Fibroblast of the aortic adventitia (primary cell): ENCODE measurements at regions not wholly inside any gene's neighbourhood (a gene's known extent, or its start where the extent isn't known, plus 50 kb on each side); places are given as distances from the start of the nearest gene placed in this dataset.

ENCODE experiments used
- DNase-seq: peaks from one replicate; pipeline ENCODE4 v3.0.0-alpha.2; 2010; ENCODE audit warnings: low read depth
- H3K4me3 ChIP-seq: 2 replicates; pipeline ENCODE4 v1.5.1; 2011; ENCODE audit warnings: low read depth, mild to moderate bottlenecking, control low read depth, low read length, moderate library complexity
- CTCF ChIP-seq: IDR thresholded peaks from 2 replicates; pipeline ENCODE4 v1.5.1; 2011; ENCODE audit warnings: mild to moderate bottlenecking, low read length, control low read depth, inconsistent platforms; ENCODE audit not compliant: insufficient read depth

GRCh38 chr7:69036301-69036700 is 562.0 kb upstream of the AUTS2 start:
- no peak for TF ChIP-seq CTCF
- H3K4me3 ChIP-seq, result no peak overlapping the region
- no peak for DNase-seq

GRCh38 chr7:69038915-69039314 is 559.4 kb upstream of the AUTS2 start:
- DNase-seq, result no peak
- TF ChIP-seq CTCF, result no peak
- no peak overlapping the region for H3K4me3 ChIP-seq

GRCh38 chr7:69042138-69042537 is 556.1 kb upstream of the AUTS2 start:
- DNase-seq, result no peak
- H3K4me3 ChIP-seq, result no peak overlapping the region
- no peak for TF ChIP-seq CTCF

GRCh38 chr7:69047151-69047754 is 551.0 kb upstream of the AUTS2 start:
- no peak overlapping the region for H3K4me3 ChIP-seq
- DNase-seq, result no peak
- no peak for TF ChIP-seq CTCF

GRCh38 chr7:69049326-69049725 is 548.9 kb upstream of the AUTS2 start:
- DNase-seq, result no peak
- no peak overlapping the region for H3K4me3 ChIP-seq
- TF ChIP-seq CTCF, result no peak

GRCh38 chr7:69052447-69052846 is 545.8 kb upstream of the AUTS2 start:
- no peak overlapping the region for H3K4me3 ChIP-seq
- TF ChIP-seq CTCF, result no peak
- DNase-seq, result no peak

GRCh38 chr7:69060516-69060915 is 537.8 kb upstream of the AUTS2 start:
- TF ChIP-seq CTCF, result no peak
- DNase-seq, result no peak
- no peak overlapping the region for H3K4me3 ChIP-seq
